Suprapubic skin (tissue), 3 donors: ENCODE measurements at regions not wholly inside any gene's neighbourhood (a gene's known extent, or its start where the extent isn't known, plus 50 kb on each side); places are given as distances from the start of the nearest gene placed in this dataset.

Source experiments
- CTCF ChIP-seq, 2 donors: fragments of 200-600 bp in 1 of 2; fragments of 450-650 bp in 1 of 2; sonication (generic) in 1 of 2; IDR thresholded peaks; one replicate each; pipeline ENCODE4 v1.5.1; 2016 to 2019; ENCODE audit warnings: antibody characterized with exemption in 2 of 2, mild to moderate bottlenecking in 1 of 2, moderate library complexity in 1 of 2
- POLR2AphosphoS5 ChIP-seq, 3 donors: sonication (generic); formaldehyde crosslinking; IDR thresholded peaks; one replicate each; pipeline ENCODE4 v1.6.1; 2017; ENCODE audit warnings: antibody characterized with exemption in 3 of 3

GRCh38 chr5:6198531-6198930, 179.8 kb downstream of the MED10 start:
- no peak for TF ChIP-seq CTCF (IDR thresholded peaks at IDR 0.05)
- no peak for TF ChIP-seq POLR2AphosphoS5 (IDR thresholded peaks at IDR 0.05)
